WTC11 (cell line): ENCODE measurements at regions not wholly inside any gene's neighbourhood (a gene's known extent, or its start where the extent isn't known, plus 50 kb on each side); places are given as distances from the start of the nearest gene placed in this dataset.

Source experiments
- ATAC-seq: fragments of 200-7000 bp; cut with Tn5 transposase; 2 replicates; pipeline ENCODE4 v1.10.0; 2021; ENCODE audit warnings: mild to moderate bottlenecking, moderate library complexity
- CTCF ChIA-PET: fragments of 300-600 bp; sonication (Branson Sonifier 250); formaldehyde crosslinking; loops from one replicate; lab custom pipeline; 2021; ENCODE audit warnings: antibody characterized with exemption; lab: Charles Lee
- POLR2A ChIA-PET: fragments of 350-600 bp; sonication (Branson Sonifier 250); formaldehyde crosslinking; loops from one replicate; lab custom pipeline; 2021; ENCODE audit warnings: antibody characterized with exemption; lab: Charles Lee
- DNase-seq: peaks from one replicate; pipeline ENCODE4 v3.0.0; 2021; ENCODE audit warnings: low spot score
- H3K27ac Mint-ChIP-seq: 2 replicates; pipeline ENCODE4 v1.8.0; 2021; ENCODE audit warnings: mixed read lengths
- H3K27me3 Mint-ChIP-seq: 2 replicates; pipeline ENCODE4 v1.8.0; 2021; ENCODE audit warnings: low read depth, mild to moderate bottlenecking, moderate library complexity, mixed read lengths
- H3K36me3 Mint-ChIP-seq: 2 replicates; pipeline ENCODE4 v1.8.0; 2021; ENCODE audit warnings: mixed read lengths
- H3K4me1 Mint-ChIP-seq: 2 replicates; pipeline ENCODE4 v1.8.0; 2022; ENCODE audit warnings: mixed read lengths
- H3K4me3 Mint-ChIP-seq: 2 replicates; pipeline ENCODE4 v1.8.0; 2021; ENCODE audit warnings: mild to moderate bottlenecking, moderate library complexity, mixed read lengths
- H3K9me3 Mint-ChIP-seq: 2 replicates; pipeline ENCODE4 v1.8.0; 2021; ENCODE audit warnings: mixed read lengths
- ATF6 ChIP-seq: sonication (generic); formaldehyde crosslinking; IDR thresholded peaks from 2 replicates; pipeline ENCODE4 v1.8.1; 2023; ENCODE audit warnings: mild to moderate bottlenecking, missing genetic modification reagents
- CBFB ChIP-seq: sonication (generic); formaldehyde crosslinking; IDR thresholded peaks from 2 replicates; pipeline ENCODE4 v1.8.1; 2022; ENCODE audit warnings: mild to moderate bottlenecking, low read depth, missing genetic modification reagents
- E2F1 ChIP-seq: sonication (generic); formaldehyde crosslinking; IDR thresholded peaks from 2 replicates; pipeline ENCODE4 v1.8.0; 2022; ENCODE audit warnings: mild to moderate bottlenecking, missing genetic modification reagents
- E2F4 ChIP-seq: sonication (generic); formaldehyde crosslinking; IDR thresholded peaks from 2 replicates; pipeline ENCODE4 v1.8.1; 2022; ENCODE audit warnings: low read depth, mild to moderate bottlenecking, moderate library complexity, missing genetic modification reagents, borderline replicate concordance
- ERG ChIP-seq: fragments of 250-450 bp; sonication (Bioruptor Pico); IDR thresholded peaks from 2 replicates; pipeline ENCODE4 v1.8.0; 2021; ENCODE audit warnings: mild to moderate bottlenecking
- ETV6 ChIP-seq: sonication (generic); formaldehyde crosslinking; IDR thresholded peaks from 2 replicates; pipeline ENCODE4 v1.8.1; 2022; ENCODE audit warnings: mild to moderate bottlenecking, missing genetic modification reagents
- FOXP4 ChIP-seq: sonication (generic); formaldehyde crosslinking; IDR thresholded peaks from 2 replicates; pipeline ENCODE4 v1.8.0; 2022; ENCODE audit warnings: mild to moderate bottlenecking, missing genetic modification reagents
- GRHL2 ChIP-seq: fragments of 250-450 bp; sonication (Bioruptor Pico); IDR thresholded peaks from 2 replicates; pipeline ENCODE4 v1.8.0; 2022; ENCODE audit warnings: mild to moderate bottlenecking, moderate library complexity; ENCODE audit not compliant: insufficient replicate concordance, severe bottlenecking
- NFE2L1 ChIP-seq: sonication (generic); formaldehyde crosslinking; IDR thresholded peaks from 2 replicates; pipeline ENCODE4 v1.8.1; 2023; ENCODE audit warnings: missing genetic modification reagents
- PRRX2 ChIP-seq: fragments of 250-450 bp; sonication (Bioruptor Pico); IDR thresholded peaks from 2 replicates; pipeline ENCODE4 v1.8.0; 2021; ENCODE audit warnings: mild to moderate bottlenecking
- RORB ChIP-seq: fragments of 250-450 bp; sonication (Bioruptor Pico); IDR thresholded peaks from 2 replicates; pipeline ENCODE4 v1.9.0; 2021; ENCODE audit warnings: mild to moderate bottlenecking
- SMAD3 ChIP-seq: sonication (generic); formaldehyde crosslinking; IDR thresholded peaks from 2 replicates; pipeline ENCODE4 v1.8.0; 2022; ENCODE audit warnings: missing genetic modification reagents, mild to moderate bottlenecking, borderline replicate concordance
- SMAD4 ChIP-seq: sonication (generic); formaldehyde crosslinking; IDR thresholded peaks from 2 replicates; pipeline ENCODE4 v1.8.0; 2022; ENCODE audit warnings: mild to moderate bottlenecking, missing genetic modification reagents
- TEAD1 ChIP-seq: sonication (generic); formaldehyde crosslinking; IDR thresholded peaks from 2 replicates; pipeline ENCODE4 v1.8.0; 2022; ENCODE audit warnings: mild to moderate bottlenecking, missing genetic modification reagents
- ZBTB21 ChIP-seq: sonication (generic); formaldehyde crosslinking; IDR thresholded peaks from 2 replicates; pipeline ENCODE4 v1.8.1; 2023; ENCODE audit warnings: mild to moderate bottlenecking, missing genetic modification reagents, borderline replicate concordance
- ZNF121 ChIP-seq: sonication (generic); formaldehyde crosslinking; IDR thresholded peaks from 2 replicates; pipeline ENCODE4 v1.8.0; 2023; ENCODE audit warnings: missing genetic modification reagents
- ZNF263 ChIP-seq: sonication (generic); formaldehyde crosslinking; IDR thresholded peaks from 2 replicates; pipeline ENCODE4 v1.8.1; 2022; ENCODE audit warnings: low read depth, mild to moderate bottlenecking, moderate library complexity, missing genetic modification reagents
- ZNF512 ChIP-seq: sonication (generic); formaldehyde crosslinking; IDR thresholded peaks from 2 replicates; pipeline ENCODE4 v1.8.1; 2022; ENCODE audit warnings: missing genetic modification reagents, borderline replicate concordance
- ZSCAN18 ChIP-seq: fragments of 250-450 bp; sonication (Bioruptor Pico); IDR thresholded peaks from 2 replicates; pipeline ENCODE4 v2.1.2; 2022; ENCODE audit warnings: mild to moderate bottlenecking, moderate library complexity

- Mint-ChIP-seq H3K4me3 (no peak overlapping the region), H3K9me3 (no peaks in the 10 kb centered on the region; the same call in 1 of the 2 replicates), H3K27me3 (no peaks in the 10 kb centered on the region; the same call in 1 of the 2 replicates), H3K27ac (no peak overlapping the region), H3K4me1 (peaks cover 5% of the 10 kb centered on the region), H3K36me3 (no peaks in the 10 kb centered on the region)
- DNase-seq: no peak
- no peak for ATAC-seq
- CTCF ChIA-PET: no interaction called here
- POLR2A ChIA-PET: no interaction called here
- TF ChIP-seq ZNF121 (no peak), GRHL2 (CRISPR knock-in tag) (no peak), ATF6 (CRISPR knock-in tag) (no peak)
Observed at GRCh38 chr7:106423111-106423510, 138.3 kb upstream of the NAMPT start.

GRCh38 chr7:106421181-106421762 is 136.5 kb upstream of the NAMPT start:
- H3K9me3 Mint-ChIP-seq: peaks cover 6% of the 10 kb centered on the region
- no peak overlapping the region for H3K27ac Mint-ChIP-seq
- H3K36me3 Mint-ChIP-seq: peaks cover 5% of the 10 kb centered on the region; the same call in 1 of the 2 replicates
- H3K4me1 Mint-ChIP-seq: peaks cover 11% of the 10 kb centered on the region
- no peak overlapping the region for H3K4me3 Mint-ChIP-seq
- H3K27me3 Mint-ChIP-seq: no peaks in the 10 kb centered on the region; the same call in 1 of the 2 replicates
- TF ChIP-seq PRRX2 (CRISPR knock-in tag) (no peak), ZBTB21 (CRISPR knock-in tag) (no peak), ZNF263 (no peak), FOXP4 (CRISPR knock-in tag) (no peak), SMAD3 (no peak), ZSCAN18 (no peak), ERG (no peak), ZNF512 (no peak), SMAD4 (CRISPR knock-in tag) (no peak), NFE2L1 (no peak), RORB (CRISPR knock-in tag) (no peak)
- ChIA-PET POLR2A (no interaction called here), CTCF (no interaction called here)
- ATAC-seq: no peak
- no peak for DNase-seq

- peaks cover 11% of the 10 kb centered on the region for H3K4me1 Mint-ChIP-seq
- H3K9me3 Mint-ChIP-seq: peaks cover 11% of the 10 kb centered on the region
- H3K27ac Mint-ChIP-seq: no peak overlapping the region
- H3K4me3 Mint-ChIP-seq: no peak overlapping the region
- POLR2A ChIA-PET: no interaction called here
- ATAC-seq (no peak), DNase-seq (no peak)
- CTCF ChIA-PET: no interaction called here
- peaks cover 6% of the 10 kb centered on the region; the same call in 1 of the 2 replicates for H3K36me3 Mint-ChIP-seq
- H3K27me3 Mint-ChIP-seq: no peaks in the 10 kb centered on the region; the same call in 1 of the 2 replicates
- TF ChIP-seq ATF6 (CRISPR knock-in tag) (no peak), ETV6 (CRISPR knock-in tag) (no peak), CBFB (no peak), E2F4 (CRISPR knock-in tag) (no peak), E2F1 (CRISPR knock-in tag) (no peak), TEAD1 (no peak)
Observed at GRCh38 chr7:106420736-106421135, 136.0 kb upstream of the NAMPT start.
